ENCODE measurements at regions not wholly inside any gene's neighbourhood (a gene's known extent, or its start where the extent isn't known, plus 50 kb on each side); places are given as distances from the start of the nearest gene placed in this dataset.

DNA sequence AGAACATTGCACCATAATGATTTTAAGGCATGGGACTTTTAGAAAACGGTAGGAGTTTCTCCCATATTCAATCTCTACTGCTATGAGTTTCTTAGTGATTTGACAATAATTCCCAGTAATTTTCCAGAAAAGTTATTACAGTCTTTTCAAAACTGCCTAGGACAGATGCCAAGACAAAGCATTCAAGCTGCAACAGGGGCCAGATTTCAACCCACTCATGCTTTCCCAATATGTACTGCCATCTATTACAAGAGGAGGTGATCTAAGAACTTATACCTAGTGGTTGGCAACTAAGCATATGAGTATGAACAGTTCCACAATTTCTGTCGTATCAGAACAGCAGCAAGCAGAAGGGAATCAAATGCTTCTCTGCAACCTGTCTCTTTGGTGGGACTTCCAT is 95.1 kb upstream of the TMED7 start:
- no peaks in the 10 kb centered on the region for H3F3A ChIP-seq (replicated peaks; ENCODE audit: insufficient read depth)
- ChIA-PET POLR2A (no interaction called here), CTCF (no interaction called here)
- H3K4me3 ChIP-seq (ENCODE audit: low read depth in 2 of 2, low read length in 1 of 2), result no peak overlapping the region
- no peaks in the 10 kb centered on the region for H3K36me3 ChIP-seq (replicated peaks in 1 of 2; ENCODE audit: control insufficient read depth in 1 of 2, insufficient read depth in 2 of 2, low read length in 1 of 2)
- H2AFZ ChIP-seq (ENCODE audit: low read depth), result no peak overlapping the region
- no peak for TF ChIP-seq RCOR1 (IDR thresholded peaks at IDR 0.05; ENCODE audit: low read length)
- no peak for TF ChIP-seq TEAD4 (IDR thresholded peaks at IDR 0.05; ENCODE audit: borderline replicate concordance, insufficient read depth)
- TF ChIP-seq, protein P1, sequence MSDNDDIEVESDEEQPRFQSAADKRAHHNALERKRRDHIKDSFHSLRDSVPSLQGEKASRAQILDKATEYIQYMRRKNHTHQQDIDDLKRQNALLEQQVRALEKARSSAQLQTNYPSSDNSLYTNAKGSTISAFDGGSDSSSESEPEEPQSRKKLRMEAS (IDR thresholded peaks at IDR 0.05; ENCODE audit: low read depth), result no peak
- no peak overlapping the region for H3K4me2 ChIP-seq
- WGBS (ENCODE audit: low lambda C conversion rate), result 8% methylated on average over 2 of the region's 2 CpGs
- H4K20me1 ChIP-seq (ENCODE audit: insufficient read depth), result no peaks in the 10 kb centered on the region
- H3K27me3 ChIP-seq (ENCODE audit: insufficient read depth), result no peaks in the 10 kb centered on the region
- no peaks in the 10 kb centered on the region for H3K79me2 ChIP-seq (ENCODE audit: insufficient read depth)
- H3K27ac ChIP-seq (ENCODE audit: low read depth in 2 of 2, low read length in 1 of 2), result no peak overlapping the region
- H3K9me3 ChIP-seq, result no peaks in the 10 kb centered on the region
- no peaks in the 10 kb centered on the region for H3K9me2 ChIP-seq
- H3K9ac ChIP-seq, result no peak overlapping the region
- no peak for DNase-seq
- H3K4me1 ChIP-seq (ENCODE audit: control insufficient read depth in 1 of 2, insufficient read depth in 2 of 2, low read depth in 1 of 2, low read length in 1 of 2), result no peaks in the 10 kb centered on the region

DNA sequence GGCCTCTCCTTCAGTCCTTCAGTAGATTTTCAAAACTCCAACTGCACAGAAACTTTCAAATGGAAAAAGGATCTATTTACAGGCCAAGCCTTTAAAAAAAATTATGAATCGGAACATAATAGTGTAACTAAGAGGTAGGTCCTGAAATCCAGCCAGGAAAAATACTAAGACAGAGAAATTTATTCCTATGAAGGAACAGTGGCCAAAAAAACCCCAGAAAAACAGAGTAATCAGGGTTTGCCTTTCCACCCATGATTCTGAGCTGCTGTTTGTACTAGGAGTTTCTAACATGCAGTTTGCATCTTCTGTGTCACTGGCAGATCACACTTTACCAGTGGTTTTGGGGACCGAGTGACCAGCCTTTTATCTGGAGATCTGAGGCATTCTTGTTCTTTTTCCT is 93.1 kb upstream of the TMED7 start:
- H4K20me1 ChIP-seq (ENCODE audit: insufficient read depth), result no peaks in the 10 kb centered on the region
- POLR2A ChIA-PET, result no interaction called here
- H3F3A ChIP-seq (replicated peaks; ENCODE audit: insufficient read depth), result no peaks in the 10 kb centered on the region
- no peaks in the 10 kb centered on the region for H3K79me2 ChIP-seq (ENCODE audit: insufficient read depth)
- no peaks in the 10 kb centered on the region for H3K27me3 ChIP-seq (ENCODE audit: insufficient read depth)
- CTCF ChIA-PET, result no interaction called here
- DNase-seq, result no peak
- 21% methylated on average over 2 of the region's 2 CpGs for WGBS (ENCODE audit: low lambda C conversion rate)
- no peak overlapping the region for H3K4me2 ChIP-seq
- no peaks in the 10 kb centered on the region for H3K9me3 ChIP-seq
- H3K36me3 ChIP-seq (replicated peaks in 1 of 2; ENCODE audit: control insufficient read depth in 1 of 2, insufficient read depth in 2 of 2, low read length in 1 of 2), result no peaks in the 10 kb centered on the region
- no peaks in the 10 kb centered on the region for H3K9me2 ChIP-seq
- H3K4me3 ChIP-seq (ENCODE audit: low read depth in 2 of 2, low read length in 1 of 2), result no peak overlapping the region
- H2AFZ ChIP-seq (ENCODE audit: low read depth), result no peak overlapping the region
- H3K4me1 ChIP-seq (ENCODE audit: control insufficient read depth in 1 of 2, insufficient read depth in 2 of 2, low read depth in 1 of 2, low read length in 1 of 2), result no peaks in the 10 kb centered on the region
- no peak overlapping the region for H3K27ac ChIP-seq (ENCODE audit: low read depth in 2 of 2, low read length in 1 of 2)
- H3K9ac ChIP-seq, result no peak overlapping the region
- TF ChIP-seq, protein P2, sequence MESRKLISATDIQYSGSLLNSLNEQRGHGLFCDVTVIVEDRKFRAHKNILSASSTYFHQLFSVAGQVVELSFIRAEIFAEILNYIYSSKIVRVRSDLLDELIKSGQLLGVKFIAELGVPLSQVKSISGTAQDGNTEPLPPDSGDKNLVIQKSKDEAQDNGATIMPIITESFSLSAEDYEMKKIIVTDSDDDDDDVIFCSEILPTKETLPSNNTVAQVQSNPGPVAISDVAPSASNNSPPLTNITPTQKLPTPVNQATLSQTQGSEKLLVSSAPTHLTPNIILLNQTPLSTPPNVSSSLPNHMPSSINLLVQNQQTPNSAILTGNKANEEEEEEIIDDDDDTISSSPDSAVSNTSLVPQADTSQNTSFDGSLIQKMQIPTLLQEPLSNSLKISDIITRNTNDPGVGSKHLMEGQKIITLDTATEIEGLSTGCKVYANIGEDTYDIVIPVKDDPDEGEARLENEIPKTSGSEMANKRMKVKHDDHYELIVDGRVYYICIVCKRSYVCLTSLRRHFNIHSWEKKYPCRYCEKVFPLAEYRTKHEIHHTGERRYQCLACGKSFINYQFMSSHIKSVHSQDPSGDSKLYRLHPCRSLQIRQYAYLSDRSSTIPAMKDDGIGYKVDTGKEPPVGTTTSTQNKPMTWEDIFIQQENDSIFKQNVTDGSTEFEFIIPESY (IDR thresholded peaks at IDR 0.05; ENCODE audit: borderline replicate concordance, low read depth), result no peak
- no peak for TF ChIP-seq SIN3A (IDR thresholded peaks at IDR 0.05; ENCODE audit: borderline replicate concordance, low read depth, low read length)
- TF ChIP-seq GATA2 (CRISPR knock-in tag; IDR thresholded peaks at IDR 0.05), result no peak
- TF ChIP-seq TCF12 (IDR thresholded peaks at IDR 0.05), result no peak
- TF ChIP-seq, protein P3, sequence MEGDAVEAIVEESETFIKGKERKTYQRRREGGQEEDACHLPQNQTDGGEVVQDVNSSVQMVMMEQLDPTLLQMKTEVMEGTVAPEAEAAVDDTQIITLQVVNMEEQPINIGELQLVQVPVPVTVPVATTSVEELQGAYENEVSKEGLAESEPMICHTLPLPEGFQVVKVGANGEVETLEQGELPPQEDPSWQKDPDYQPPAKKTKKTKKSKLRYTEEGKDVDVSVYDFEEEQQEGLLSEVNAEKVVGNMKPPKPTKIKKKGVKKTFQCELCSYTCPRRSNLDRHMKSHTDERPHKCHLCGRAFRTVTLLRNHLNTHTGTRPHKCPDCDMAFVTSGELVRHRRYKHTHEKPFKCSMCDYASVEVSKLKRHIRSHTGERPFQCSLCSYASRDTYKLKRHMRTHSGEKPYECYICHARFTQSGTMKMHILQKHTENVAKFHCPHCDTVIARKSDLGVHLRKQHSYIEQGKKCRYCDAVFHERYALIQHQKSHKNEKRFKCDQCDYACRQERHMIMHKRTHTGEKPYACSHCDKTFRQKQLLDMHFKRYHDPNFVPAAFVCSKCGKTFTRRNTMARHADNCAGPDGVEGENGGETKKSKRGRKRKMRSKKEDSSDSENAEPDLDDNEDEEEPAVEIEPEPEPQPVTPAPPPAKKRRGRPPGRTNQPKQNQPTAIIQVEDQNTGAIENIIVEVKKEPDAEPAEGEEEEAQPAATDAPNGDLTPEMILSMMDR (IDR thresholded peaks at IDR 0.05), result no peak
- no peak for TF ChIP-seq NRF1 (IDR thresholded peaks at IDR 0.05; ENCODE audit: low read depth, low read length)
- TF ChIP-seq CHD2 (IDR thresholded peaks at IDR 0.05; ENCODE audit: low read length, partially characterized antibody), result no peak
- TF ChIP-seq, protein P4, sequence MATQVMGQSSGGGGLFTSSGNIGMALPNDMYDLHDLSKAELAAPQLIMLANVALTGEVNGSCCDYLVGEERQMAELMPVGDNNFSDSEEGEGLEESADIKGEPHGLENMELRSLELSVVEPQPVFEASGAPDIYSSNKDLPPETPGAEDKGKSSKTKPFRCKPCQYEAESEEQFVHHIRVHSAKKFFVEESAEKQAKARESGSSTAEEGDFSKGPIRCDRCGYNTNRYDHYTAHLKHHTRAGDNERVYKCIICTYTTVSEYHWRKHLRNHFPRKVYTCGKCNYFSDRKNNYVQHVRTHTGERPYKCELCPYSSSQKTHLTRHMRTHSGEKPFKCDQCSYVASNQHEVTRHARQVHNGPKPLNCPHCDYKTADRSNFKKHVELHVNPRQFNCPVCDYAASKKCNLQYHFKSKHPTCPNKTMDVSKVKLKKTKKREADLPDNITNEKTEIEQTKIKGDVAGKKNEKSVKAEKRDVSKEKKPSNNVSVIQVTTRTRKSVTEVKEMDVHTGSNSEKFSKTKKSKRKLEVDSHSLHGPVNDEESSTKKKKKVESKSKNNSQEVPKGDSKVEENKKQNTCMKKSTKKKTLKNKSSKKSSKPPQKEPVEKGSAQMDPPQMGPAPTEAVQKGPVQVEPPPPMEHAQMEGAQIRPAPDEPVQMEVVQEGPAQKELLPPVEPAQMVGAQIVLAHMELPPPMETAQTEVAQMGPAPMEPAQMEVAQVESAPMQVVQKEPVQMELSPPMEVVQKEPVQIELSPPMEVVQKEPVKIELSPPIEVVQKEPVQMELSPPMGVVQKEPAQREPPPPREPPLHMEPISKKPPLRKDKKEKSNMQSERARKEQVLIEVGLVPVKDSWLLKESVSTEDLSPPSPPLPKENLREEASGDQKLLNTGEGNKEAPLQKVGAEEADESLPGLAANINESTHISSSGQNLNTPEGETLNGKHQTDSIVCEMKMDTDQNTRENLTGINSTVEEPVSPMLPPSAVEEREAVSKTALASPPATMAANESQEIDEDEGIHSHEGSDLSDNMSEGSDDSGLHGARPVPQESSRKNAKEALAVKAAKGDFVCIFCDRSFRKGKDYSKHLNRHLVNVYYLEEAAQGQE (IDR thresholded peaks at IDR 0.05; ENCODE audit: low read depth, low read length), result no peak
- TF ChIP-seq, protein P5, sequence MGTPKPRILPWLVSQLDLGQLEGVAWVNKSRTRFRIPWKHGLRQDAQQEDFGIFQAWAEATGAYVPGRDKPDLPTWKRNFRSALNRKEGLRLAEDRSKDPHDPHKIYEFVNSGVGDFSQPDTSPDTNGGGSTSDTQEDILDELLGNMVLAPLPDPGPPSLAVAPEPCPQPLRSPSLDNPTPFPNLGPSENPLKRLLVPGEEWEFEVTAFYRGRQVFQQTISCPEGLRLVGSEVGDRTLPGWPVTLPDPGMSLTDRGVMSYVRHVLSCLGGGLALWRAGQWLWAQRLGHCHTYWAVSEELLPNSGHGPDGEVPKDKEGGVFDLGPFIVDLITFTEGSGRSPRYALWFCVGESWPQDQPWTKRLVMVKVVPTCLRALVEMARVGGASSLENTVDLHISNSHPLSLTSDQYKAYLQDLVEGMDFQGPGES (IDR thresholded peaks at IDR 0.05; ENCODE audit: low read depth, low read length), result no peak
- no peak for TF ChIP-seq RXRA (IDR thresholded peaks at IDR 0.05; ENCODE audit: borderline replicate concordance, low read depth)
- no peak for TF ChIP-seq POLR2AphosphoS5 (IDR thresholded peaks at IDR 0.05; ENCODE audit: low read depth, low read length)
- no peak for TF ChIP-seq EP300 (IDR thresholded peaks at IDR 0.05; ENCODE audit: borderline replicate concordance in 1 of 2, low read depth in 1 of 2, low read length in 1 of 2)
- no peak for TF ChIP-seq RCOR1 (IDR thresholded peaks at IDR 0.05; ENCODE audit: low read length)
- TF ChIP-seq, protein P6, sequence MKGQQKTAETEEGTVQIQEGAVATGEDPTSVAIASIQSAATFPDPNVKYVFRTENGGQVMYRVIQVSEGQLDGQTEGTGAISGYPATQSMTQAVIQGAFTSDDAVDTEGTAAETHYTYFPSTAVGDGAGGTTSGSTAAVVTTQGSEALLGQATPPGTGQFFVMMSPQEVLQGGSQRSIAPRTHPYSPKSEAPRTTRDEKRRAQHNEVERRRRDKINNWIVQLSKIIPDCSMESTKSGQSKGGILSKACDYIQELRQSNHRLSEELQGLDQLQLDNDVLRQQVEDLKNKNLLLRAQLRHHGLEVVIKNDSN (IDR thresholded peaks at IDR 0.05; ENCODE audit: borderline replicate concordance, low read depth), result no peak
- TF ChIP-seq, protein P7, sequence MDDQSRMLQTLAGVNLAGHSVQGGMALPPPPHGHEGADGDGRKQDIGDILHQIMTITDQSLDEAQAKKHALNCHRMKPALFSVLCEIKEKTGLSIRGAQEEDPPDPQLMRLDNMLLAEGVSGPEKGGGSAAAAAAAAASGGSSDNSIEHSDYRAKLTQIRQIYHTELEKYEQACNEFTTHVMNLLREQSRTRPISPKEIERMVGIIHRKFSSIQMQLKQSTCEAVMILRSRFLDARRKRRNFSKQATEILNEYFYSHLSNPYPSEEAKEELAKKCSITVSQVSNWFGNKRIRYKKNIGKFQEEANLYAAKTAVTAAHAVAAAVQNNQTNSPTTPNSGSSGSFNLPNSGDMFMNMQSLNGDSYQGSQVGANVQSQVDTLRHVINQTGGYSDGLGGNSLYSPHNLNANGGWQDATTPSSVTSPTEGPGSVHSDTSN (IDR thresholded peaks at IDR 0.05), result no peak
- TF ChIP-seq TEAD4 (IDR thresholded peaks at IDR 0.05; ENCODE audit: borderline replicate concordance, insufficient read depth), result no peak
